ENCODE measurements at regions not wholly inside any gene's neighbourhood (a gene's known extent, or its start where the extent isn't known, plus 50 kb on each side); places are given as distances from the start of the nearest gene placed in this dataset.

DNA sequence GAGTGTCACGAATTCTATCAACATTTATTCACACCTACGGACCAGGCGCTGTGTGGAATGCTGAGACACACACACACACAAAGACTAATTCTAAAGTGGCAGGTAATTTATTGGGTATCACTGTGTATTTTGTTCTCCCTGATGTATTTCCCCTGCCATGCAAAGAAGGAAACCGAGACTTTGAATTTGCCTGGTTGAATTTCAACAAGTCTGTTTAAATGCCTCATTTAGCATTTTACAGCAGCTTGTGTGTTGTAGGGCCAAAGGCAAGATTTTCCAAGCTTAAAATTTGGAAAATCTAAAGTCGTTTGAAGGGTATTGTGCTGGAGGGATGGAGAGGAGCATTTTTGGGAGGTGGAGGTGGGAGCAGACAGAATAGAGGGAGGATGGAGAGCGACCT lies 274.4 kb upstream of the ZFP64 start:
- TF ChIP-seq EZH2 (IDR thresholded peaks at IDR 0.05; ENCODE audit: insufficient read depth, poor library complexity, severe bottlenecking) (no peak), EZH2phosphoT487 (IDR thresholded peaks at IDR 0.05; ENCODE audit: insufficient read depth, low read depth) (no peak)
